Osteoblast (primary cell): ENCODE measurements at regions not wholly inside any gene's neighbourhood (a gene's known extent, or its start where the extent isn't known, plus 50 kb on each side); places are given as distances from the start of the nearest gene placed in this dataset.
A peak's percentile ranks its signal among the peaks of the same experiment; 100 is the strongest.

ENCODE experiments used
- DNase-seq: peaks from one replicate; pipeline ENCODE4 v3.0.0; 2011; ENCODE audit warnings: low spot score, mixed read lengths; ENCODE audit not compliant: insufficient read length; ENCODE audit errors: missing footprints
- H2AFZ ChIP-seq: 2 replicates; pipeline ENCODE4 v1.6.0; 2011; ENCODE audit warnings: mild to moderate bottlenecking, low read length
- H3K27ac ChIP-seq: 2 replicates; pipeline ENCODE4 v1.5.1; 2011; ENCODE audit warnings: mild to moderate bottlenecking, low read depth, low read length, moderate library complexity
- H3K27me3 ChIP-seq: 2 replicates; pipeline ENCODE4 v1.6.0; 2012; ENCODE audit warnings: mild to moderate bottlenecking, control low read depth, inconsistent platforms, low read length, moderate library complexity; ENCODE audit not compliant: insufficient read depth
- H3K36me3 ChIP-seq: 2 replicates; pipeline ENCODE4 v1.5.1; 2011; ENCODE audit warnings: mild to moderate bottlenecking, low read length, control low read depth, moderate library complexity; ENCODE audit not compliant: insufficient read depth
- H3K4me1 ChIP-seq: 2 replicates; pipeline ENCODE4 v1.5.1; 2011; ENCODE audit warnings: mild to moderate bottlenecking, low read length, control low read depth, moderate library complexity; ENCODE audit not compliant: insufficient read depth
- H3K4me2 ChIP-seq: 2 replicates; pipeline ENCODE4 v1.6.0; 2011; ENCODE audit warnings: mild to moderate bottlenecking, low read length; ENCODE audit not compliant: insufficient read depth
- H3K4me3 ChIP-seq: fragments of 200-600 bp; sonication (generic); 3 replicates; pipeline ENCODE4 v1.5.1; 2012; ENCODE audit warnings: mild to moderate bottlenecking, low read length, inconsistent platforms; ENCODE audit not compliant: insufficient read depth
- H3K79me2 ChIP-seq: 2 replicates; pipeline ENCODE4 v1.6.0; 2012; ENCODE audit warnings: mild to moderate bottlenecking, low read length, control low read depth, inconsistent platforms; ENCODE audit not compliant: insufficient read depth
- H3K9me3 ChIP-seq: 2 replicates; pipeline ENCODE4 v1.5.1; 2011; ENCODE audit warnings: low read depth, low read length, control low read depth
- H4K20me1 ChIP-seq: 2 replicates; pipeline ENCODE4 v1.6.0; 2012; ENCODE audit warnings: mild to moderate bottlenecking, low read length, control low read depth; ENCODE audit not compliant: insufficient read depth
- CTCF ChIP-seq: IDR thresholded peaks from 2 replicates; pipeline ENCODE4 v1.5.1; 2011; ENCODE audit warnings: mild to moderate bottlenecking, low read depth, low read length, moderate library complexity; ENCODE audit errors: extremely low read depth

DNA sequence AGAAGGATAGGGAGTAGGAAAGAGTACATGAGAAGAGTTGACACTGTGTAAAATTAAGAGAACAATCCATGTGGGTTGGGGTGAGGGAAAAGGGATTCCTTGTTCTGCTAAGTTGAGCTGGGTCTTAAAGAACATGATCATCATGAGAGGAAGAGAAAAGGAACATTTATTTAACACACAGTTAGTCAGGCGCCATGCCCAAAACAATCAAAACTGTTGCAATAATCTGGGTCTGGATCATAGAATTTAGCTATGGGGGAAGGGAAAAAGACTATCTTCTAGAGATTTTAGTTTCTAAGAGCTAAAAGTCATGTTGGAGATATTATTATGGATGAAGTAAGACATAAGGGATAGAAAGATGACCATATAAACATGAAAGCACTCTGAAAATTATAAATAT is 178.9 kb downstream of the SEM1 start:
- TF ChIP-seq CTCF, result no peak
- DNase-seq, result no peak
- no peaks in the 10 kb centered on the region for H3K4me1 ChIP-seq

DNA sequence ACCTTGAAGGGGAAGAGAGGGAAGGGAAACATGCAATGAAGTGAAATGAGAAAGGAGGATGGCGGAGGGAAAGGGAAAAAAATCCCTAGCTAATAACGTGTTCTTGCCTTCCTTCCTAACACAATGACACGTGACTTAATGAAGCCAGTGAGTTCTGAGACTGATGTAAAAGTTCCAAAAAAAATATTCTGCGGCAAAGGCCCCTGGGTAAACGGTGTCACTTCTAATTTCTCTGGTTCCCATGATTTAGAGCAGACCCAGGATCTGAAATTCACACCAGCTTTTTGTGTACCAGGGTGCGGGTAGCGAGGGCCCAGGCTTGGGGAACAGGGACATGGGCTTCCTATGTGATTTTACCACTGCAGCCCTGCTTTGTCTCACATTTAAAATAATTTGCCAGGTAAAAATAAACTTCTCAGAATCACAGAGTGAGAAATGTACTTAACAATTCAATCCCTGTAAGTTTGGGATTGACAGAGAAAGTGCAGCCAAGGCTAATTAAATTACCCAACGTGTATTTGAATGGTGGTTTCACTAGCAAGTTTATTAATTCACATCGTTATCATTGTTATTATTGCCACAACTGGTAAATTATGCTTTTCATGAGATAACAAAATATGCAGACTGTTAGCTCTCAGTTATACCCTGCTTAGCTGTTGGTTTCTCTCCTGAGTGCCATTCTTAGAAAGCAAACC is 182.4 kb downstream of the SEM1 start:
- no peak overlapping the region for H2AFZ ChIP-seq
- H3K4me2 ChIP-seq, result no peak overlapping the region
- H3K4me1 ChIP-seq, result no peaks in the 10 kb centered on the region
- no peak overlapping the region for H3K27ac ChIP-seq
- no peak for DNase-seq
- H3K9me3 ChIP-seq, result no peaks in the 10 kb centered on the region
- TF ChIP-seq CTCF, result no peak
- H3K79me2 ChIP-seq, result no peaks in the 10 kb centered on the region
- no peaks in the 10 kb centered on the region for H4K20me1 ChIP-seq
- no peaks in the 10 kb centered on the region for H3K27me3 ChIP-seq
- H3K36me3 ChIP-seq, result no peaks in the 10 kb centered on the region
- H3K4me3 ChIP-seq, result no peak overlapping the region

More for the DNA sequence above, 178.9 kb downstream of the SEM1 start:
- Histone ChIP-seq H3K4me3 (no peak overlapping the region), H3K4me2 (no peak overlapping the region), H3K79me2 (no peaks in the 10 kb centered on the region), H2AFZ (no peak overlapping the region), H3K27ac (no peak overlapping the region), H4K20me1 (no peaks in the 10 kb centered on the region), H3K9me3 (no peaks in the 10 kb centered on the region), H3K27me3 (no peaks in the 10 kb centered on the region), H3K36me3 (no peaks in the 10 kb centered on the region)

- no peak for DNase-seq
- H4K20me1 ChIP-seq, result no peaks in the 10 kb centered on the region
- H3K4me2 ChIP-seq, result no peak overlapping the region
- no peaks in the 10 kb centered on the region for H3K9me3 ChIP-seq
- no peak overlapping the region for H2AFZ ChIP-seq
- H3K4me1 ChIP-seq, result no peaks in the 10 kb centered on the region
- no peaks in the 10 kb centered on the region for H3K79me2 ChIP-seq
- no peak for TF ChIP-seq CTCF
- H3K36me3 ChIP-seq, result no peaks in the 10 kb centered on the region
- no peak overlapping the region for H3K4me3 ChIP-seq
- no peak overlapping the region for H3K27ac ChIP-seq
- no peaks in the 10 kb centered on the region for H3K27me3 ChIP-seq
Observed at GRCh38 chr7:96526496-96526895, 183.2 kb downstream of the SEM1 start.

DNA sequence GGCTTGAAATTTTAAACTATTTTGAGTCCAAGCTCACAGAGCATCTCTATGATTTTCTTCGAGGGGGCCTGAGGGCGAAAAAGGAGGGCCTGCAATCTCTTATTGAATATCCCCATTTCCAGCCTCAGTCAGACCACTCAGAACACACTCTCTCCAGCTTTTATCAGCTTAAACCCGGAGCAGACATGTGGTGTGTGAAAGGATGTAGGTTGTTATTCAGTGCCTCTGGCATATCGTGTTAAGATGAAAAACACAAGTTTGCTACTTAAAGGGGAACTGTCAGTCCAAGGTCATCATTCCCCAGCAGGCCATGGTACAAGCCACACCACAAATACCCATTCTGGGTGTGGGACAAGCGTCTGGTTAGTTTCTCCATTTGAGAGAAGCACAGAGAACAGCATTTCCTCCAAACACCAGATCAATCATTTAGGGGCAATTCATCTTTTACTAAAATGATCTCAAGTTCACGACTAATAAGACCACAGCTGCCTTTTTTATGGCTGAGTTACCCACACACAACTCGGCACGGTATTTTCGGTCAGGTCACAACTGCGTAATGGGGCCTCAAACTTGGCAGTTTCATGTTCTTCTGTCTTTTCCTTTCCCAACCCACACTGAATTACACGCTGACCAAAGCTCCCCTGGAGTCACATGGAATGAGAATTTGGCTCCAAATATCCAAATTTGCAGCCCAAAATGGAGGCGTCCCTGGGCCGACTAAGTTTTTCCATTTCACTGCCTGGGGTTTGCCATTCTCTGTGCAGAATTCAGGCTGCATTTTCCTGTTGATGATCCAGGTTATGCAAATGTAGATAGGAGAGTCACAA is 188.4 kb downstream of the SEM1 start:
- Histone ChIP-seq H3K4me3 (no peak overlapping the region), H3K4me1 (no peaks in the 10 kb centered on the region), H3K36me3 (no peaks in the 10 kb centered on the region), H4K20me1 (no peaks in the 10 kb centered on the region), H3K9me3 (no peaks in the 10 kb centered on the region), H3K27me3 (no peaks in the 10 kb centered on the region), H2AFZ (peak overlapping the region; percentile 40), H3K27ac (no peak overlapping the region), H3K4me2 (no peak overlapping the region), H3K79me2 (no peaks in the 10 kb centered on the region)
- TF ChIP-seq CTCF, result no peak
- peak; percentile 52 for DNase-seq
